ENCODE measurements at regions not wholly inside any gene's neighbourhood (a gene's known extent, or its start where the extent isn't known, plus 50 kb on each side); places are given as distances from the start of the nearest gene placed in this dataset.

GRCh38 chr3:22939349-22939748 lies 263.8 kb upstream of the UBE2E2 start:
- TF ChIP-seq, protein P1, sequence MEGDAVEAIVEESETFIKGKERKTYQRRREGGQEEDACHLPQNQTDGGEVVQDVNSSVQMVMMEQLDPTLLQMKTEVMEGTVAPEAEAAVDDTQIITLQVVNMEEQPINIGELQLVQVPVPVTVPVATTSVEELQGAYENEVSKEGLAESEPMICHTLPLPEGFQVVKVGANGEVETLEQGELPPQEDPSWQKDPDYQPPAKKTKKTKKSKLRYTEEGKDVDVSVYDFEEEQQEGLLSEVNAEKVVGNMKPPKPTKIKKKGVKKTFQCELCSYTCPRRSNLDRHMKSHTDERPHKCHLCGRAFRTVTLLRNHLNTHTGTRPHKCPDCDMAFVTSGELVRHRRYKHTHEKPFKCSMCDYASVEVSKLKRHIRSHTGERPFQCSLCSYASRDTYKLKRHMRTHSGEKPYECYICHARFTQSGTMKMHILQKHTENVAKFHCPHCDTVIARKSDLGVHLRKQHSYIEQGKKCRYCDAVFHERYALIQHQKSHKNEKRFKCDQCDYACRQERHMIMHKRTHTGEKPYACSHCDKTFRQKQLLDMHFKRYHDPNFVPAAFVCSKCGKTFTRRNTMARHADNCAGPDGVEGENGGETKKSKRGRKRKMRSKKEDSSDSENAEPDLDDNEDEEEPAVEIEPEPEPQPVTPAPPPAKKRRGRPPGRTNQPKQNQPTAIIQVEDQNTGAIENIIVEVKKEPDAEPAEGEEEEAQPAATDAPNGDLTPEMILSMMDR (IDR thresholded peaks at IDR 0.05): no peak
- TF ChIP-seq NRF1 (IDR thresholded peaks at IDR 0.05; ENCODE audit: low read depth, low read length) (no peak), POLR2AphosphoS5 (IDR thresholded peaks at IDR 0.05; ENCODE audit: low read depth, low read length) (no peak), NFIC (IDR thresholded peaks at IDR 0.05; ENCODE audit: borderline replicate concordance) (no peak), YY1 (IDR thresholded peaks at IDR 0.05; ENCODE audit: low read depth) (no peak), GABPA (IDR thresholded peaks at IDR 0.05; ENCODE audit: low read depth) (no peak)

All from SK-N-SH (cell line).